ENCODE measurements at regions not wholly inside any gene's neighbourhood (a gene's known extent, or its start where the extent isn't known, plus 50 kb on each side); places are given as distances from the start of the nearest gene placed in this dataset.

DNA sequence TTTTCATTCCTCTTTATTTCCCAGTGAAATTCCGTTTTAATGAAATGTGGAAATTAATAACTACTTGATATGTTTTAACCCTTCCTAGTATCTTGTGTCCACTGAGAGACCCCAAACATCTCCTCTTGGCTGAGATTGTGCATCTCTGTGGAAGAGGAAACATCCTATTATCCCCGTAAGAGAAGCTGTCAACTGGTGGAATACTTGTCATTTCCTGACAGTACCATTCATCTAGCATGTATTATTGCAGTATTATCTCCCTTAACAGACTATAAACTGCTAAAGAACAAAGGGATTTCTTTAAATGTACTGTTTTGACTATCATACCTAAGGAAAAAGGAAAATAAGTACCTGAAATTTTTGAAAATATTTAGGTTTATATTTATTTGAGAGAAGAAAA, 277.3 kb upstream of the SLC7A11 start:
- TF ChIP-seq, protein P1, sequence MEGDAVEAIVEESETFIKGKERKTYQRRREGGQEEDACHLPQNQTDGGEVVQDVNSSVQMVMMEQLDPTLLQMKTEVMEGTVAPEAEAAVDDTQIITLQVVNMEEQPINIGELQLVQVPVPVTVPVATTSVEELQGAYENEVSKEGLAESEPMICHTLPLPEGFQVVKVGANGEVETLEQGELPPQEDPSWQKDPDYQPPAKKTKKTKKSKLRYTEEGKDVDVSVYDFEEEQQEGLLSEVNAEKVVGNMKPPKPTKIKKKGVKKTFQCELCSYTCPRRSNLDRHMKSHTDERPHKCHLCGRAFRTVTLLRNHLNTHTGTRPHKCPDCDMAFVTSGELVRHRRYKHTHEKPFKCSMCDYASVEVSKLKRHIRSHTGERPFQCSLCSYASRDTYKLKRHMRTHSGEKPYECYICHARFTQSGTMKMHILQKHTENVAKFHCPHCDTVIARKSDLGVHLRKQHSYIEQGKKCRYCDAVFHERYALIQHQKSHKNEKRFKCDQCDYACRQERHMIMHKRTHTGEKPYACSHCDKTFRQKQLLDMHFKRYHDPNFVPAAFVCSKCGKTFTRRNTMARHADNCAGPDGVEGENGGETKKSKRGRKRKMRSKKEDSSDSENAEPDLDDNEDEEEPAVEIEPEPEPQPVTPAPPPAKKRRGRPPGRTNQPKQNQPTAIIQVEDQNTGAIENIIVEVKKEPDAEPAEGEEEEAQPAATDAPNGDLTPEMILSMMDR (IDR thresholded peaks at IDR 0.05; ENCODE audit: extremely low read depth in 1 of 2, insufficient read depth in 1 of 2, low read depth in 1 of 2, low read length in 2 of 2) = no peak
- no peak for TF ChIP-seq POLR2A (IDR thresholded peaks at IDR 0.05; ENCODE audit: low read depth, low read length)
